HG03097 (cell line): ENCODE measurements at regions not wholly inside any gene's neighbourhood (a gene's known extent, or its start where the extent isn't known, plus 50 kb on each side); places are given as distances from the start of the nearest gene placed in this dataset.

ENCODE experiments used
- ATAC-seq: cut with Tn5 transposase; IDR thresholded peaks from one replicate; pipeline ENCODE4 v1.9.1; 2021; ENCODE audit not compliant: unreplicated experiment, low FRiP score

- ATAC-seq = no peak
Observed at GRCh38 chr4:26131711-26132110, 189.1 kb upstream of the RBPJ start.

GRCh38 chr4:26132858-26133257 is 188.0 kb upstream of the RBPJ start:
- ATAC-seq = no peak

GRCh38 chr4:26133840-26134239 is 187.0 kb upstream of the RBPJ start:
- ATAC-seq = no peak

GRCh38 chr4:26135331-26135730 is 185.5 kb upstream of the RBPJ start:
- ATAC-seq = no peak

- no peak for ATAC-seq
Observed at GRCh38 chr4:26136615-26137014, 184.2 kb upstream of the RBPJ start.

GRCh38 chr4:26137288-26137687 is 183.5 kb upstream of the RBPJ start:
- ATAC-seq = no peak

- ATAC-seq = no peak
Observed at GRCh38 chr4:26139310-26139924, 181.4 kb upstream of the RBPJ start.

- no peak for ATAC-seq
Observed at GRCh38 chr4:26140150-26140898, 180.5 kb upstream of the RBPJ start.

- no peak for ATAC-seq
Observed at GRCh38 chr4:26141051-26141721, 179.6 kb upstream of the RBPJ start.

GRCh38 chr4:26141911-26142638 is 178.7 kb upstream of the RBPJ start:
- no peak for ATAC-seq

GRCh38 chr4:26144526-26145155 is 176.2 kb upstream of the RBPJ start:
- no peak for ATAC-seq

GRCh38 chr4:26145212-26145611 is 175.6 kb upstream of the RBPJ start:
- no peak for ATAC-seq

GRCh38 chr4:26148927-26149326 is 171.9 kb upstream of the RBPJ start:
- no peak for ATAC-seq

- no peak for ATAC-seq
Observed at GRCh38 chr4:26150948-26151347, 169.9 kb upstream of the RBPJ start.

GRCh38 chr4:26151615-26152014 is 169.2 kb upstream of the RBPJ start:
- ATAC-seq = no peak

- ATAC-seq = no peak
Observed at GRCh38 chr4:26152056-26152455, 168.8 kb upstream of the RBPJ start.

- no peak for ATAC-seq
Observed at GRCh38 chr4:26157541-26157940, 163.3 kb upstream of the RBPJ start.

GRCh38 chr4:26160591-26160990 is 160.2 kb upstream of the RBPJ start:
- ATAC-seq = no peak

- ATAC-seq = no peak
Observed at GRCh38 chr4:26161030-26161824, 159.6 kb upstream of the RBPJ start.

- ATAC-seq = no peak
Observed at GRCh38 chr4:26162101-26162500, 158.7 kb upstream of the RBPJ start.
